ENCODE measurements at regions not wholly inside any gene's neighbourhood (a gene's known extent, or its start where the extent isn't known, plus 50 kb on each side); places are given as distances from the start of the nearest gene placed in this dataset.

DNA sequence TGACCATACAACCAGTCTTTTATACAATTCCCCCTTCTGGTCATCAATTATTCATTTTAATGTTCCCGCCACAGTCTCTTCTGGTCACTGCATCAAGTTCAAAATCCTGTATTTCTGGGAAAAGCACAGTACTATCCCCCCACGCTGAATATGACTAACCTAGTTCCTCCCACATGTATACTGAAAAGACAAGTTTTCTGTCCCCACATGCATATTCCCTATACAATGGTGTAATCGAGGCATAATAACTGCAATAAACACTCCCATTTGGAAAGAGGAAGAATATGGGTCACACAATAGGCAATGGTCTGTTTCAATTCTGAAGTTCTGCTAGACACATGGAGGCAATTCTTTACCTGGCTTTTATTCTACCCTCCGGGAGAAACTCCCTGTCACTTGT lies 344.9 kb downstream of the EFNA5 start:
- DNase-seq = no peak

DNA sequence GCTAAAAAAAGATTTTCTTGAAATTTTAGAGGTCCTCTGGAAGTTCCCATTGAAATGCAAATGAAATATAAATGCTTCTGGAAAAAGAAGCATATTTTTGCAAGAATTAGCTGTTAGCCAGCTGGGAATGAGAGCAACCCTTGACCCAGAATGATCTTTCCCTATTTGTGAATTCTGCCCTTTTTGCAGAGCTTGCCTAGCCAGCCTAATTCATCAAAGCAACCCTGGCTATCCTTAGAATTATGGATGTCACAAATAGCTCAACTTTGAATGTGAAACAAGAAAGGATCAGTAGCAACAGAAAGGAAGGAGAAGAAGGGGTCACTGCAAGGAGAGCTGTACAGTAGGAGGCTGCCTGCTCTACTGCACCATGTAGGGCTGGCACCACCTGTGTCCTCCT lies 345.9 kb downstream of the EFNA5 start:
- DNase-seq = no peak

DNA sequence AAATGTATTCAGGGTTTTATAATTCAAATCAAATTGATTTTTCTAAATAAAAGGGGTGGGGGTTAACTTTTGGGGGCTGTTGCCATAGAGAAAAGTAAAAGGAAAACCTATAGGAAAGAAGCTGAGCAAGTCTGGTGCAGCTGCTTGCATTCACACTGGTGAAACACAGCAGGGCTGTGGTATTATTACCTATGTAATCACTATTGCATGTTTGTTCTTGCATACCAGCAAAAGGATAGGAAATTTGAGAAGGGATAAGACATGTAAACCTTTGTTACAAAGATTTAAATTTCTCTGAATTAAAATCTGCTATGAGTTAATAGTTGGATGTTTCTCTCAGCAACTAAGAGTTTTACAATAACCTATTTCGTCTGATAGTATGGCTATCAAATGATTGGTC lies 346.7 kb downstream of the EFNA5 start:
- DNase-seq = no peak

DNA sequence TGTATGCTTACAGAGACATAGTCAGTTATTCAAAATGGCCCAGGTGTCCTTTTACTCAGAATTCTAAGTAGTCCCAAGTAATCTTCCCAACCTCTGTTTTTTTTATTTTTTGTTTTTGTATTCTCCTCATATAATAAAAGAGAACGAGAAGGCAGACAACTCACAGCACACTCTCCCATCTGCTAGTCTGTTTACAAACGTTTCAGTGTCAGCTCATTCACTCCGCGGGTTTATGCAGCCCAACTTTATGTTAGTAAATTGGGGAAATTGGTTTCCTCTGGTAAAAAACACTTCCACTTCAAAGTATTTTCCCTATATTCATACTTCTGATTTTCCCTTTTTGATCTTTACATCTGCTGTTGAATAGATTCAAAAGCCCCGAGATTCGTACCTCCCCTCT lies 347.2 kb downstream of the EFNA5 start:
- no peak for DNase-seq

DNA sequence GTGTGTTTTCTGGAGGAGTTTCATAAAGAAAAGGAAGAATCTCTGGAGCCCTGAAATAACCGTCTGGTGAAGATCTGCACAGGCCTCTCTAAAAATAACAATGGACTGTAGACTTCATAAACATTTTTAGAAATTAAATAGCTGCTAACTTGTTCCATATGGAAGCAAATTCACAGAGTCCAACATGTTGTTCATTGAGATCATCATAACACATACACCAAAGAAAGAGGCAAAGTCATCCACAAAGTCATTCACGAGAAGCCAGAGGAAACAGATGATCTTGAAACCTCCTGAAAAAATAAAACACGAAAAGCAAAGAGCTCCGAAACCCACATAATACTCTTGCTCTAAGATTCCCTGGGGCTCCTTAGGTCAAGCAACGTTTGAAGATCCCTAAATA lies 347.8 kb downstream of the EFNA5 start:
- DNase-seq = no peak

DNA sequence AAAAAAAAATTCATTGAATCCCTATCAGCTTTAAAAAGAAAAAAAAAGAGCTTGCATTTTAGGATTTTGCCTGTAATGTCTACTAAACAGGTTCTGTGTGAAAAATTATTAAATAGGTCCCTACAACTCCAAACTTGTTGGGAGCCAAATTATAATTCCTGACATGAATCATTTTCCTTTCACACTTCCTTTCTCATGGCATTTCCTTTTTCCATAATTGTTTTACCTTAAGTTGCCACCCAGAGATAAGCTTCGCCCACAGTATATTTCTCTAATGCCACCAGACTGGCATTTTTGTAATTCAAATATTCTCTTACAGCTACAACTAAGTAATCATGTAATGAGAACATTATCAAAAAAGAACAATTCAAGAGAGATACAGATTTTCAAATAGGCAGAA lies 348.8 kb downstream of the EFNA5 start:
- no peak for DNase-seq

DNA sequence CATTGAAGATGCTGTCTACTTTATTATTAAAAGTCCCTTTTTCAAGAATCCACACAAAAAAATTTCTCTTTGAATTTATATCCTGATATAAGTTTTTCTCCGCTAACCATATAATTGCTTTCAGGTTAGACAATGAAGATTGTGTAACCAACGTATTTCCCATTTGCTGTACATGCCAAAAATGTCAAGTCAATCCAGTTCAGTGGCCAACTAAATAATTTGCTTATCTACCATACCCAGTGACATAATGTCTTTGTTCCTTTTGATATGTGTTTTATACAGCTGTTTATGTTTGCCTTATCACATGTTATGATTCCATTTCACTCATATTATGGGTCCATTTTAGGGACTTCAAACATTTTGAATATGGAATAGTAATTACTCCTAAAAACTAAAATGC lies 349.9 kb downstream of the EFNA5 start:
- DNase-seq = no peak

DNA sequence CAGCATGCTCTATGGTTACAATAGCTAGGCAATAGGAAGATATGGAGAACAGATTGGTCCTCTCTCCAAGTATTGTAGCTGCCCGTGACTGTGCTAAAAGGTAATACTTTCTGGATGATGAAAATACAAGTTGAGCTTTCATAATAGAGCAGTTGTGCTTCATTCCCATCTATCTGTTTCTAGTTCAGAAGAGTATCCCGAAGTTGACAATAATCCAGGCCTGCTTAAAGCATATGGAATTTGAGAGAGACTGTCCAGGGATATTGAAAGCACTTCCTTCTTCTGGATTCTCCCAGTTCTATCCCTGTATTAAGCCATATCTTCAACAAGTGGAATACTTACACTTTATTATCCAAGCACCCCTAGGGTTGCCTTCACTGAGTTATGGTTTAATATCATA lies 350.4 kb downstream of the EFNA5 start:
- no peak for DNase-seq

DNA sequence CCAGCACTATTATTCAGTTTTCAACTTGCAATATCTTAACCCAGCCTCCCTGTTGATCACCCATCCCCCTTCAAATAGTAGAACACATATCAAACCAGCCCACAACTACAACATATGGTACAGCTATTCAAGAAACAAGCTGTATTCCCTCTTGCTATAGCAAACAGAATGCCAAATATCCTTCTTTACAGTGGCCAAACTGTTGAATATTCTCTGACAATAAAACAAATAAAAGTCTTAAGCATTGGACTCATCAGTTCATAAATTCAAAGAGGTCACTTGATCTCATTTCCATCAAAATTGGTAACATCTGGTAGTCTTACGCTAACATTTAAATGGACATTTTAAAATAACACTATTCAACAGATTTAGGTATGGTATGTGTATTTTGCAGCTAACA lies 350.8 kb downstream of the EFNA5 start:
- DNase-seq = no peak

DNA sequence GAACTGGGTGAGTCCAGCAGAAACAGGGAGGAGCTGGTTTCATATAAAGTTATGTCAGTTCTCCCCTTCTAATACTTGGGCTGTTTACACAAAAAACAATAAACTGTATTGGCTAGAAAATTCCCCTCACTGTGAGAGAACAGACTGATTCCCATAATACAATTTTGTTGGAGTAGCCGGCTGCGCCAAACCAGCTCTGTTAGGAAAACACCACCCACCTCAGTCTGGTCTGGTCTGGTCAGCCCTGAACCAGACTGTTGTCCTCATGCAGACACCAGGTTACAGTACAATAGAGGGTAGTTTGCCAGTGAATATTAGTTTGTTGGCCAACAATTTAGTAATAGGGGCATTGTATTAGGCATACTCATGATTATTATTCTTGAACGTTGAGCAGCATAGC lies 356.4 kb downstream of the EFNA5 start:
- DNase-seq = no peak

DNA sequence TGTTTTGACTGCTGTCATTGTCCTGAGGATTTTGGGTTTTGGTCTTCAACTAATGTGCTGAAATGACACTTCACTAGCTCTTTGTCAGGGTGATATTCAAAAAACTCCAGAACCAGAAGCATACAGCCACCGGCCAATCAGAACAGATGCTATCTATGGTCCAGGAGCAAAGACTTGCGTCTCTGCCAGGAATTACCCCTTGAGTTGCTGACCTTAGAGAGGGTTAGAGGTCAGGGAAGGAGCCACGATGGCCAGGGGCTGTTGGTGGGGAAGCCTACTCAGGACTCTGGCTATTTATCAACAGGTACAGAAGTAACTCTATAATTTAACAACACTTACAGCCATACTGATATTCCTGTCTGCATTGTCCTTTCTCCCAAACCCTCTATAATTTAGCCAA lies 356.8 kb downstream of the EFNA5 start:
- no peak for DNase-seq

DNA sequence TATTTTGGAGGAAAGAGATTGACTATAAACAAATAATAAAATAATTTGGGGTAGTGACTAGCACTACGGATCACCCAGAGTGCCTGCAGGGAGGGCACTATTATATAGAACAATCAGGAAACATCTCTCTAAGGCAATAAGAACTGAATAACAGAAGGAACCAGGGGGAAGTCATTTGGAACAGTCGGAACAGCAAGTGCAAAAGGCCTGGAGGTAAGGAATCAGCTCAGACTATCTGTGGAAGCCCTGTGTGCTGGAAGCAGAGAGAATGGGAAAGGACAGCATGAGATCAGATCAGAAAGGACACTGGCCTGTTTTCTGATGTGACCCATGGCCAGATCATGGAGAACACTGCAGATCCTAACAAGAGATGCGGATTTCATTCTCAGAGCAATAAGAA lies 357.6 kb downstream of the EFNA5 start:
- DNase-seq = no peak

DNA sequence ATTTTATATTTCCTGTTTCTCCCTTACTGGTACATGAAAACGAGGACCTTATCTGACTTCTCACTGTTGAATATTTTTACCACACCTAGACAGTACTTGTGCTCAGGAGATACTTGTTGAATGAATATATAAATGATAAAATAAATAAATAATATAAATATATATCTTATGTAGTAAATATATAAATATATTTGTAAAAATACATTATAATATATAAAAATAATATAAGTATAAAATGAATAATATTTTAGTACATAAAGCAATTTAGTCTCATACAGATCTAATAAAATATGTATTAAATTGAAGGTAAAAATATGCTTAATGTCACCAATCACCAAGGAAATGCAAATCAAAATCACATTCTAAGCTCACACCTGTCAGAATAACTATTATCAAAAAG lies 360.6 kb downstream of the EFNA5 start:
- DNase-seq = no peak

DNA sequence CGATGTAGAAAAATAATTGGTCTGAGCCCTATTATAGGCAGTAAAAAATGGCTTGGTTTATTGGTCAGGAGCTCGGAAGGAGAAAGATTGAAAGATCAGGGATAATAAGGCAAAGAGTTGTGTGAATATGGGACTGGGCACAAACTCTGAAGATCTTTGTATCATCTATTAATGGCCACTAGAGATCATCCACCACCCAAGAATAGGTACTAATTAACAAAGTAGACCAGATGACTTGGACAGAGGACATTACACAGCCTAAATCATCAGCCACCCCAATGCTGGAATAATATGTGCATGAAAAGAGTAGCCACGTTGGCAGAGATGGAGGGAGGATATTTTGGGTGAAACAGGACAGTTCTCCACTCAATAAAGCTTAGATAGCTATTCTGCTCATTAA lies 364.1 kb downstream of the EFNA5 start:
- DNase-seq = no peak

DNA sequence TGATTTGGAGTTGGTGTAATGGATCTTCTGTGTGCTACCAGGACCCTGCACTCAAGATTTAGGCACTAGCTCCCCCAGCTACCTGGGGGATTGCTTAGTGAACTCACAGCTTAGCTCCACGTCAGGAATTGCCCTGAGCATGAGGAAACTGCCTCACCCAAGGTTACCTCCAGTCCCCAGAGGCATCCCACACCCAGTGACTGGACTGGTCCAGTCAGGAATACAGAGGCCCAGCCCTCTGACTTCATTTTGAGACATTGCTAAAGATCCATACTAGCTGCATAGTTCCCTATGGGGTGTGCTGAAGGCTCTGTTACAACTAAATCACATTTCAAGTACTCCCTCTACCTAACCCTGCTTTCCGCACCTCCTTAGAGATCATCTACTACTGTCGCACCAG lies 364.7 kb downstream of the EFNA5 start:
- DNase-seq = no peak

DNA sequence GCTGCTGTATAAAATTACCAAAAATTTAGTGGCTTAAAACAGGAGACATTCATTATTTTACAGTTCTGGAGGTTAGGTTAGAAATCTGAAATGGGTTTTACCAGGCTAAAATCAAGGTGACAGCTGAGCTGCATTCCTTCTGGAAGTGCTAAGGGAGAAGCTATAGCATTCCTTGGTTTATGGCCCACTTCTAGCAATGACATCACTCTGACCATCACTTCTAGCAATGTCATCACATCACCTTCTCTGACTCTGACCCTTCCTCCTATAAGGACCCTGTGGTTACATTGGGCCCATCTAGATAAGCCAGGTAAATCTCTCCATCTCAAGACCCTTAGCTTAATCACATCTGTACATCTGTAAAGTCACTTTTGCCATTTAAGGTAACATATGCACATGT lies 366.1 kb downstream of the EFNA5 start:
- no peak for DNase-seq

DNA sequence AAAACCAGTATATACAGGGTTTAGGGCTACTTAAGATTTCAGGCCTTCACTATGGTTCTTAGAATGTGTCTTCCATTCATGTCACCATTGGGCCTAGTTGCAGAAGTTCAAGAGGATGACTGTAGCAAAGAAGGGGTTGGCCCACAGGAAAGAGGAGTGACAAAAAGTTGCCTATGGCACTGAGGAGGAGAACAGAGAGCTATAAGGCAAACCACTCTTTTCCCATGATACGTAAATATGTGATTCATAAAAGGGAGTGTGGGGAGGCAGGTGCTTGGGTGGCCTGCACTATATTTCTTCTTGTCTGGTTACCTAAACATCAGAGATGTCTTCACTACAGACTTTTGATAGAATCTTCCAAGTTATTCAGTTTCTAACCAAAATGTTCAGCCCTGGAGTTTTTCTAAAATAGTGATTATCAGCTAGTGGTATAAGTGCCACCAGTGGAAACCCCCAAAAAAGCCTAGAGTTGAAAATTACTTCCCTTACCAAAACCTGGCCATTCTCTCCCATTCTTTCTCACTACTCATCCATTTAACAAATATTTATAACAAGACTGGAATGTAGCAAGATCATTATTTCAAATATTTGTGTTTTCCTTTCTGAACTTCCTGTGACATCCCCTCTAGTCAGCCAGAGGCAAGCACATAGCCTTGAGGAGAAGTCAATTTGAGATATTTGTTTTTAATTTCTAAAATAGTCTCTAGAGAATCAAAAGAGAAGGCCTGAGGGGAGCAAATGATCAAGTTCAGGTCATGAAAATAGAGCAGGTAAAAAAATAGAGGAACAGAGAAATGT lies 367.4 kb downstream of the EFNA5 start:
- no peak for DNase-seq

DNA sequence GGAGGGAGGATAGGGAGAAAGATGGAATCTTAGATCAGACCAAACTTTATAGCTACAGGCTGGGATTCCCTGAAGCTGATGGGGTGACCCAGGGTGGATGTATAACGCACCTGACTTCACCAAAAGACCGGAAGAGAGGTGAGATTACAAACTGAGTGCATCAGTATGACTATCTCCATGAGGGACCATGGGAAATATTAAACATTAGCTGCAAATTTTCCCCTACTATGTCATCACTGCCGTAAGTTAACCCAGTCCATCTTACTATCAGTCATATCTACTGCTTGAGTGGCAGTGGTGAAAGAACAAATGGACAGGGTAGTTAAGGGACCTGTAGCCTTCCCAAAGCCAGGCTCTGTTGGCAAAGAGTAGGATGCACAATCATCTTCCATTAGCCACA lies 368.3 kb downstream of the EFNA5 start:
- DNase-seq = no peak

DNA sequence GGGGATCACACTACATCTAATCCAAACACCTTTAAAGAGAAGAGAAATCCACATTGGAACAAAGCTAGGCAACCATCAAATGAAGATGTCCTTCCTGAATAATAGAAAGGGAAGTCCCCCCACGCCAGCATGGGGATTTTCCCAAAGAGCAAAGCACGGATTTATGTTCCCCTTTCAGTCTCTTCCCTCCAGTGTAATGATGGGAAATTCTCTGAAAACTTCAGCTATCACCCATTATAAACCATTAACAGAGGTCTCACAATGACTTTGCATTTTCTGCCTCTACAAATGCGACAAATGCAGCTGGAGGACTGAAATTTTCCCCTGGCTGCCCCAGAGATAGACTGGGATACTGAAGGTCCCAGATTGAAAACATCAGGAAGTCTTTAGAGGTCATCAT lies 368.7 kb downstream of the EFNA5 start:
- no peak for DNase-seq

DNA sequence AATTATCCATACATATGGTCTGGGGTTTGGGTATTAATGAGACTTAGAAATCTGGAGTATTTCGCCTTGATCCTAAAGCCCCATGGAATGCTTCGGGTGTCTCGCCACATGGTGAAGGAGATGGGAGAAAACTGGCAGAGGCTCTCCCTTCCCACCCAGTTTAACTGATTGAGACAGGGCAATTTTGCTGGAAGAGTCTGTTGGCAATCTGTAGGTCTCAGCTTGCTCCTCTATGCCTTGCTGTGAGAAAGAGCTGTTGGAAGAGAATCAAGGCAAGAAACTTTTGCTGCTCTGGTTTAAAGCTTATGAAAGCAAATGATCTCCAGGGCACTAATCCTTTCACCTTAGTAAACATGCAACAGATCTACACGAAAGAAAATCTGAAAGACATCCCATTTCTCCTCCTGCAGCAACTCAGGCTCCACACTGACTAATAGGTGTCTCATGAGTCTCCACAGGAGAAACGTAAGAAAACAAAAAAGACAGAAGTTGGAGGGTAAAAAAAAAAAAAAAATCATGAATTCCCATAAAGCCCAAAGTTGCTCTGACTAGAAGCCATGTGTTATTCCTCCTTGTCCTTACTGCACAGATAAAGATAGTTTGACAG lies 369.9 kb downstream of the EFNA5 start:
- no peak for DNase-seq

DNA sequence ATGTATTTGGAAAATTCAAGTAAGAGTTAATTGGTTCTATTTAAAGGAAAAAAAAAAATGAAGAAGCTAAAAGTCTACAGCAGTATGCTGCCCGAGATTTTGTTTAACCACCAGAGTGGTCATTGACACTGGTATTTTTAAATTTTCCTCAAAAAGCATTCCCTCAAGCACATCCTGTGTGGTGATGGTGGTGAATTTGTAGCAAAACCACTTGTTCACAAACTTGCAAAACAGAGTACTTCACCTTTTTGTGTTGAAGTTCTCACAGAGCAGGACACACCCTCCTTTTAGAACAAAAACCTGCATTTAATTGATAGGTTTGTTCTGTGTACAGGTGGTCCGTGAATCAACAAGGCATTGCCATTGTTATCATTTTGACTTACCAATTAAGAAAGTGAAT lies 374.2 kb downstream of the EFNA5 start:
- DNase-seq = peak; percentile 9

DNA sequence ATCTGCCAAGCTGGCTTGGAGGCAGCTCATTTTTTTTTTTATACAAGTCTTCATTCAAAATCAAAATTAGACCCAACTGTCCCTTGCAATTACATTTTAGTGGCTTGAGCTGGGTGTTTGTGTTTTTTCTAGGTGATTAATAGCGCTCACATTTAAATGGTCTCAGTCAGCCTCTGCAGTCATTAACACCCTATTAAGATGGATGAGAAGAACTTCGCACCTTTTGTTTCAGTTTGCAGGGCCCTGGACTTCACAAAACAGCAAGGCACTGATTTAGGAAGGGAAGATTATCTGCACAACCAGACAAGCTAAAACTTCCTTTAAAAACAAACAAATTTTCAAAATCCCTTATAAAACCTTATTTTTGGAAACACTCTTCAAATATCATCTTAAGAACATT lies 374.8 kb downstream of the EFNA5 start:
- DNase-seq = no peak

DNA sequence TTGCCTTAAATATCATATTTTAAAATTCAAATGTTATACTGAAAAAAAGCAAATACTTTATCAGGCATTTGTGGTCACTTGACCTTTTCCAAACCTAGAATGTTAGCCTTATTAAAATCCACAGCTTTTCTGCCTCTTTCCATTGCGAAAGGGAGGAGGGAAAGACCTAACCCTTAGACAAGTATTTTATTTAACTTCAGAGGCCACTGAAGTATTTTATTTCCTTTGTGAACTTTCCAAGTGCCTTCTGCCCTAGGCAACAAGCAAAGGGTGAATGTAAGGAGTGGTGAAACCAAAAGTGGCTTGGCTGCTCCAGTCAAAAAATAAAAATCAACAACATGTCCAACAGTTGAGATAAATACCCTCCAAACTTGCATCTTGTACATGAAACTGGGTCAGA lies 376.1 kb downstream of the EFNA5 start:
- DNase-seq = no peak

DNA sequence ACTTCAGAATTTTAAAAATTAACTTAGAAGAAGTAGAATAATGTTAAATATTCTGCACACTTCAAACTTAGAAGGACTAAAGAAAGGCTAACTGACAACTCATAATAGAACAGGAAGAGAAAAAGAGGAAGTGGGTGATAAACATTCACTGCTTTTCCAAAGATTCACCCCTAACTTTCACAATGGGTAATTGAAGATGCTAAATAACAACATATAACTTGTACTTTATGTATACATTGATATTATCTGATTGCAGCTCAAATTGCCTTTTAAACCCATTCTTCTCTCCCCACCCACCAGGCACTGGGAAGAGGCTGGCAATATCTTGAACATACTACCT lies 376.6 kb downstream of the EFNA5 start:
- no peak for DNase-seq

DNA sequence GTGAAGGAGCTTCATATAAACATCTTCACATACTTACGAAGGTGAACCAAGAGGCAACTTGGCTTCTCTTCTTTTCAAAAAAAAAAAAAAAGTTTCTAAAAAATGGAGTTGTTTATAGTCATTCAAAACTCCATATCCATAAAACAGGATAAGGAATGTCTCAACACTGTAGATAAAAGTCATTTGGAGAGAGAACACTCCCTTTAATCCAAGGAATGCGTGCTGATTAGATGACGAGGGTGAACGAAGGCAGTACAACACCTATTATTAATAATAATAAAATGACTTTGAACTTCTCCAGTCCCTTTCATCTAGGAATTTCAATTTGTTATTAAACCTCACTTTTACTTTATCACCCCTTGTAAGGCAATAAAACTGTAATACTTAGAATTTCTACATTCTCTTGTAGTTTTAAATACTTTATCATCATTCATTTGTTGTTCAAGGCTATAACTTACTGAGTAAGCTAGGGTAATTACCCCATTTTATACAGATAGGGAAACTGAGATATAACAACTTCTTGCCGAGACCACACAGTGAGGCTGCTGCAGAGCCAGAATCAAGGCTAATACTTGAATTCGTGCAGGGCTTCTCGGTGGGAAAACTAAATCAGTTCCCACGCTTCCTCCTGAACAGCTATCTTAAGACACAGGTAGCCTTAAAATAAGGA lies 377.1 kb downstream of the EFNA5 start:
- DNase-seq = no peak

All from CD4-positive, alpha-beta T cell treated with Interleukin-4 for 4 hours (primary cell).